ENCODE measurements at regions not wholly inside any gene's neighbourhood (a gene's known extent, or its start where the extent isn't known, plus 50 kb on each side); places are given as distances from the start of the nearest gene placed in this dataset.

GRCh38 chr2:2879781-2880180, 497.8 kb downstream of the EIPR1 start:
- peaks cover 35% of the 10 kb centered on the region for H3K9me3 ChIP-seq (ENCODE audit: insufficient read depth, low read length)
- no peaks in the 10 kb centered on the region for H3K4me1 ChIP-seq (ENCODE audit: insufficient read depth, insufficient read length)
- H3K9ac ChIP-seq (ENCODE audit: insufficient read length, low read depth): no peak overlapping the region
- no peaks in the 10 kb centered on the region for H3K27me3 ChIP-seq (ENCODE audit: insufficient read depth, insufficient read length)
- TF ChIP-seq SUZ12 (IDR thresholded peaks at IDR 0.05; ENCODE audit: extremely low read depth, insufficient read depth, insufficient read length) (no peak), YY1 (IDR thresholded peaks at IDR 0.05; ENCODE audit: insufficient read depth, insufficient read length) (no peak)
- no peak for DNase-seq (ENCODE audit: low read depth, low spot score)
- no peak overlapping the region for H3K4me3 ChIP-seq (ENCODE audit: insufficient read length, low read depth)
- no peaks in the 10 kb centered on the region for H3K36me3 ChIP-seq (ENCODE audit: insufficient read depth, insufficient read length, low read length)

- H3K36me3 ChIP-seq (ENCODE audit: insufficient read depth, insufficient read length, low read length): no peaks in the 10 kb centered on the region
- H3K9me3 ChIP-seq (ENCODE audit: insufficient read depth, low read length): peaks cover 35% of the 10 kb centered on the region
- no peaks in the 10 kb centered on the region for H3K4me1 ChIP-seq (ENCODE audit: insufficient read depth, insufficient read length)
- H3K4me3 ChIP-seq (ENCODE audit: insufficient read length, low read depth): no peak overlapping the region
- no peak for TF ChIP-seq YY1 (IDR thresholded peaks at IDR 0.05; ENCODE audit: insufficient read depth, insufficient read length)
- TF ChIP-seq ZNF274 (IDR thresholded peaks at IDR 0.05; ENCODE audit: low read depth, low read length): no peak
- TF ChIP-seq SUZ12 (IDR thresholded peaks at IDR 0.05; ENCODE audit: extremely low read depth, insufficient read depth, insufficient read length): no peak
- H3K9ac ChIP-seq (ENCODE audit: insufficient read length, low read depth): no peak overlapping the region
- H3K27me3 ChIP-seq (ENCODE audit: insufficient read depth, insufficient read length): no peaks in the 10 kb centered on the region
- DNase-seq (ENCODE audit: low read depth, low spot score): no peak
Measured at GRCh38 chr2:2879071-2879470, 498.5 kb downstream of the EIPR1 start.

- no peak for DNase-seq (ENCODE audit: low read depth, low spot score)
- no peak for TF ChIP-seq YY1 (IDR thresholded peaks at IDR 0.05; ENCODE audit: insufficient read depth, insufficient read length)
- no peak for TF ChIP-seq ZNF274 (IDR thresholded peaks at IDR 0.05; ENCODE audit: low read depth, low read length)
- TF ChIP-seq SUZ12 (IDR thresholded peaks at IDR 0.05; ENCODE audit: extremely low read depth, insufficient read depth, insufficient read length): no peak
- Histone ChIP-seq H3K4me1 (ENCODE audit: insufficient read depth, insufficient read length) (peaks cover 2% of the 10 kb centered on the region), H3K4me3 (ENCODE audit: insufficient read length, low read depth) (peak overlapping the region; percentile 8), H3K9me3 (ENCODE audit: insufficient read depth, low read length) (peaks cover 22% of the 10 kb centered on the region), H3K36me3 (ENCODE audit: insufficient read depth, insufficient read length, low read length) (no peaks in the 10 kb centered on the region), H3K27me3 (ENCODE audit: insufficient read depth, insufficient read length) (no peaks in the 10 kb centered on the region), H3K9ac (ENCODE audit: insufficient read length, low read depth) (no peak overlapping the region)
Measured at GRCh38 chr2:2877427-2877826, 500.2 kb downstream of the EIPR1 start.

GRCh38 chr2:2876331-2877221, 501.0 kb downstream of the EIPR1 start:
- Histone ChIP-seq H3K9me3 (ENCODE audit: insufficient read depth, low read length) (peaks cover 19% of the 10 kb centered on the region), H3K4me1 (ENCODE audit: insufficient read depth, insufficient read length) (peaks cover 4% of the 10 kb centered on the region), H3K4me3 (ENCODE audit: insufficient read length, low read depth) (no peak overlapping the region), H3K9ac (ENCODE audit: insufficient read length, low read depth) (no peak overlapping the region), H3K36me3 (ENCODE audit: insufficient read depth, insufficient read length, low read length) (no peaks in the 10 kb centered on the region), H3K27me3 (ENCODE audit: insufficient read depth, insufficient read length) (no peaks in the 10 kb centered on the region)
- TF ChIP-seq ZNF274 (IDR thresholded peaks at IDR 0.05; ENCODE audit: low read depth, low read length): no peak
- no peak for TF ChIP-seq SUZ12 (IDR thresholded peaks at IDR 0.05; ENCODE audit: extremely low read depth, insufficient read depth, insufficient read length)
- TF ChIP-seq YY1 (IDR thresholded peaks at IDR 0.05; ENCODE audit: insufficient read depth, insufficient read length): no peak
- DNase-seq (ENCODE audit: low read depth, low spot score): no peak

GRCh38 chr2:2875831-2876230, 501.8 kb downstream of the EIPR1 start:
- no peaks in the 10 kb centered on the region for H3K27me3 ChIP-seq (ENCODE audit: insufficient read depth, insufficient read length)
- TF ChIP-seq SUZ12 (IDR thresholded peaks at IDR 0.05; ENCODE audit: extremely low read depth, insufficient read depth, insufficient read length): no peak
- TF ChIP-seq ZNF274 (IDR thresholded peaks at IDR 0.05; ENCODE audit: low read depth, low read length): no peak
- TF ChIP-seq YY1 (IDR thresholded peaks at IDR 0.05; ENCODE audit: insufficient read depth, insufficient read length): no peak
- no peak overlapping the region for H3K9ac ChIP-seq (ENCODE audit: insufficient read length, low read depth)
- peaks cover 4% of the 10 kb centered on the region for H3K4me1 ChIP-seq (ENCODE audit: insufficient read depth, insufficient read length)
- no peaks in the 10 kb centered on the region for H3K36me3 ChIP-seq (ENCODE audit: insufficient read depth, insufficient read length, low read length)
- H3K9me3 ChIP-seq (ENCODE audit: insufficient read depth, low read length): peaks cover 19% of the 10 kb centered on the region
- DNase-seq (ENCODE audit: low read depth, low spot score): no peak
- H3K4me3 ChIP-seq (ENCODE audit: insufficient read length, low read depth): no peak overlapping the region

- H3K4me3 ChIP-seq (ENCODE audit: insufficient read length, low read depth): no peak overlapping the region
- no peaks in the 10 kb centered on the region for H3K36me3 ChIP-seq (ENCODE audit: insufficient read depth, insufficient read length, low read length)
- peaks cover 19% of the 10 kb centered on the region for H3K9me3 ChIP-seq (ENCODE audit: insufficient read depth, low read length)
- no peak overlapping the region for H3K9ac ChIP-seq (ENCODE audit: insufficient read length, low read depth)
- H3K4me1 ChIP-seq (ENCODE audit: insufficient read depth, insufficient read length): peaks cover 4% of the 10 kb centered on the region
- TF ChIP-seq SUZ12 (IDR thresholded peaks at IDR 0.05; ENCODE audit: extremely low read depth, insufficient read depth, insufficient read length): no peak
- TF ChIP-seq ZNF274 (IDR thresholded peaks at IDR 0.05; ENCODE audit: low read depth, low read length): no peak
- TF ChIP-seq YY1 (IDR thresholded peaks at IDR 0.05; ENCODE audit: insufficient read depth, insufficient read length): no peak
- no peak for DNase-seq (ENCODE audit: low read depth, low spot score)
- no peaks in the 10 kb centered on the region for H3K27me3 ChIP-seq (ENCODE audit: insufficient read depth, insufficient read length)
Measured at GRCh38 chr2:2875296-2875695, 502.3 kb downstream of the EIPR1 start.

- no peak overlapping the region for H3K9ac ChIP-seq (ENCODE audit: insufficient read length, low read depth)
- no peaks in the 10 kb centered on the region for H3K36me3 ChIP-seq (ENCODE audit: insufficient read depth, insufficient read length, low read length)
- peaks cover 19% of the 10 kb centered on the region for H3K9me3 ChIP-seq (ENCODE audit: insufficient read depth, low read length)
- DNase-seq (ENCODE audit: low read depth, low spot score): no peak
- H3K27me3 ChIP-seq (ENCODE audit: insufficient read depth, insufficient read length): no peaks in the 10 kb centered on the region
- peaks cover 4% of the 10 kb centered on the region for H3K4me1 ChIP-seq (ENCODE audit: insufficient read depth, insufficient read length)
- H3K4me3 ChIP-seq (ENCODE audit: insufficient read length, low read depth): no peak overlapping the region
- no peak for TF ChIP-seq SUZ12 (IDR thresholded peaks at IDR 0.05; ENCODE audit: extremely low read depth, insufficient read depth, insufficient read length)
- no peak for TF ChIP-seq YY1 (IDR thresholded peaks at IDR 0.05; ENCODE audit: insufficient read depth, insufficient read length)
- no peak for TF ChIP-seq ZNF274 (IDR thresholded peaks at IDR 0.05; ENCODE audit: low read depth, low read length)
Measured at GRCh38 chr2:2874805-2875204, 502.8 kb downstream of the EIPR1 start.

Data from NT2/D1 (cell line).